ENCODE measurements at regions not wholly inside any gene's neighbourhood (a gene's known extent, or its start where the extent isn't known, plus 50 kb on each side); places are given as distances from the start of the nearest gene placed in this dataset.
"Not testable (repeated sequence)": the region's sequence is repeated elsewhere in the genome, so short reads cannot be mapped to it uniquely, and the experiment has no call there.

- POLR2A ChIA-PET: no interaction called here
- CTCF ChIA-PET: no interaction called here
Observed at GRCh38 chr21:10430005-10430404, 91.4 kb upstream of the TPTE start.

GRCh38 chr21:10431995-10432394 lies 89.4 kb upstream of the TPTE start:
- POLR2A ChIA-PET; H3K36me3 ChIP-seq (ENCODE audit: control insufficient read depth in 2 of 2, insufficient read depth in 1 of 2, low read length in 2 of 2); H3K4me3 ChIP-seq (ENCODE audit: low read depth, low read length); H3K4me1 ChIP-seq (ENCODE audit: control insufficient read depth, insufficient read depth, low read length); H3K9me3 ChIP-seq (ENCODE audit: control insufficient read depth, insufficient read depth, low read depth, low read length); H3K27ac ChIP-seq (ENCODE audit: extremely low read depth, low read depth, low read length); CTCF ChIA-PET: not testable (repeated sequence)

More at GRCh38 chr21:10430005-10430404, 91.4 kb upstream of the TPTE start:
- Histone ChIP-seq H3K36me3 (ENCODE audit: control insufficient read depth in 2 of 2, insufficient read depth in 1 of 2, low read length in 2 of 2) (no peaks in the 10 kb centered on the region; a peak in 1 of 3 replicates), H3K9me3 (ENCODE audit: control insufficient read depth, insufficient read depth, low read depth, low read length) (peaks cover 7% of the 10 kb centered on the region), H3K4me3 (ENCODE audit: low read depth, low read length) (no peak overlapping the region), H3K4me1 (ENCODE audit: control insufficient read depth, insufficient read depth, low read length) (no peaks in the 10 kb centered on the region), H3K27ac (ENCODE audit: extremely low read depth, low read depth, low read length) (no peak overlapping the region)
- TF ChIP-seq ZNF561 (tag by site-specific recombination; IDR thresholded peaks at IDR 0.05; ENCODE audit: borderline replicate concordance) (no peak), PBX3 (CRISPR knock-in tag; IDR thresholded peaks at IDR 0.05) (no peak), ZNF704 (tag by site-specific recombination; IDR thresholded peaks at IDR 0.05) (no peak), ZNF768 (tag by site-specific recombination; IDR thresholded peaks at IDR 0.05) (no peak), IKZF3 (tag by site-specific recombination; IDR thresholded peaks at IDR 0.05) (no peak), ZBTB8A (tag by site-specific recombination; IDR thresholded peaks at IDR 0.05) (no peak), ZNF24 (tag by site-specific recombination; IDR thresholded peaks at IDR 0.05) (no peak), KLF16 (tag by site-specific recombination; IDR thresholded peaks at IDR 0.05) (no peak), PRDM4 (tag by site-specific recombination; IDR thresholded peaks at IDR 0.05) (no peak), ZNF274 (IDR thresholded peaks at IDR 0.05; ENCODE audit: low read length) (no peak), ZNF274 (tag by site-specific recombination; IDR thresholded peaks at IDR 0.05; ENCODE audit: borderline replicate concordance) (no peak), ZFP3 (tag by site-specific recombination; IDR thresholded peaks at IDR 0.05; ENCODE audit: low read depth) (no peak), OVOL3 (tag by site-specific recombination; IDR thresholded peaks at IDR 0.05) (no peak), ZNF626 (tag by site-specific recombination; IDR thresholded peaks at IDR 0.05) (no peak), ZNF354C (tag by site-specific recombination; IDR thresholded peaks at IDR 0.05; ENCODE audit: borderline replicate concordance, low read depth) (no peak), ZNF518A (tag by site-specific recombination; conservative IDR thresholded peaks at IDR 0.05; ENCODE audit: low read depth) (no peak), ZNF513 (tag by site-specific recombination; IDR thresholded peaks at IDR 0.05) (no peak), KLF10 (tag by site-specific recombination; IDR thresholded peaks at IDR 0.05) (no peak)

GRCh38 chr21:10432456-10432855 lies 88.9 kb upstream of the TPTE start:
- H3K36me3 ChIP-seq (ENCODE audit: control insufficient read depth in 2 of 2, insufficient read depth in 1 of 2, low read length in 2 of 2); H3K27ac ChIP-seq (ENCODE audit: extremely low read depth, low read depth, low read length); H3K4me1 ChIP-seq (ENCODE audit: control insufficient read depth, insufficient read depth, low read length); H3K9me3 ChIP-seq (ENCODE audit: control insufficient read depth, insufficient read depth, low read depth, low read length); CTCF ChIA-PET; H3K4me3 ChIP-seq (ENCODE audit: low read depth, low read length); POLR2A ChIA-PET: not testable (repeated sequence)

- H3K36me3 ChIP-seq (ENCODE audit: control insufficient read depth in 2 of 2, insufficient read depth in 1 of 2, low read length in 2 of 2); POLR2A ChIA-PET; H3K4me1 ChIP-seq (ENCODE audit: control insufficient read depth, insufficient read depth, low read length); CTCF ChIA-PET; H3K4me3 ChIP-seq (ENCODE audit: low read depth, low read length); H3K27ac ChIP-seq (ENCODE audit: extremely low read depth, low read depth, low read length); H3K9me3 ChIP-seq (ENCODE audit: control insufficient read depth, insufficient read depth, low read depth, low read length): not testable (repeated sequence)
Observed at GRCh38 chr21:10437977-10438376, 83.4 kb upstream of the TPTE start.
